NOMO-1 treated with dmso at 0.1 percent for 144 hours (cell line): ENCODE measurements at regions not wholly inside any gene's neighbourhood (a gene's known extent, or its start where the extent isn't known, plus 50 kb on each side); places are given as distances from the start of the nearest gene placed in this dataset.

Experiments used
- DNase-seq: peaks from one replicate; lab custom pipeline; 2025; ENCODE audit not compliant: unreplicated experiment; lab: John Stamatoyannopoulos, UW

DNA sequence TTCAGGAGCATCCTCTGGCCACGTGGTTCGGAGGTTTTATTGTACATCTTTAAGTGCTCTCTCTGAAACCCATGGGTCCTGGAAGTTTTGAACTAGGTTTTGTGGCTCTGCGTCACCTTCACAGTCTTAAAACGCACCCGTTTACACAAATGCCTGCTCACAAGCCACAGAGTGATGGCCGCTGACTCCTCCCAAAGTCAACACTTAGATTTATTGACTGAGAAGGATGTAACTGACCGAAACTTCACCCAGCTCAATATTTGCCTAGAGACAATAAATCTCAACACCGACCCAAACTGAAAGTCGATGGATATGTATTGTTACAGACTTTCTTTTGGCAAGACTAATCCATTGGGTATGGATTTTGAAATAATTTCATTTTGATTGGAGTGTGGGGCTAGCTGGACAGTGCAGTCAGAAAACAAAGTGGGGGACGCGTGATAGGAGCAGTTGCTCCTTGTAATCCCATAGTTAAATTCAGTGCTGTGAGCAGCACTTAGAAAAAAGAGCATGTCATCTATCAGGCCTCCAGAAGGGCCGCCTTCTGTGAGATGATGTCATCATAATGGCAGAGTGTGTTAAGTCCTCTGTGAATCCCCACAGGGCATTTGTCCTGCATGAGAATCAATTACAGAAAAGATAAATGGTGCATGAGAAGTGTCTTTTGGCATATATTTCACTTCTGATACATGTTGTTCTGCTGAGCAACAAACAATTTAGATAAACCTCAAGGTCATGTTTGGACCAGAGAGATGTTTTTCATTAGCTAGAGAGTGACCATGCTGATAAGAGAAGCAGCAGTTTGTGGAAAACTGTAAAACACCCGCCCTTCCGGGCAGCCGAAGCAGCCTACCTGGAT, 183.7 kb downstream of the INO80D start:
- DNase-seq: no peak

DNA sequence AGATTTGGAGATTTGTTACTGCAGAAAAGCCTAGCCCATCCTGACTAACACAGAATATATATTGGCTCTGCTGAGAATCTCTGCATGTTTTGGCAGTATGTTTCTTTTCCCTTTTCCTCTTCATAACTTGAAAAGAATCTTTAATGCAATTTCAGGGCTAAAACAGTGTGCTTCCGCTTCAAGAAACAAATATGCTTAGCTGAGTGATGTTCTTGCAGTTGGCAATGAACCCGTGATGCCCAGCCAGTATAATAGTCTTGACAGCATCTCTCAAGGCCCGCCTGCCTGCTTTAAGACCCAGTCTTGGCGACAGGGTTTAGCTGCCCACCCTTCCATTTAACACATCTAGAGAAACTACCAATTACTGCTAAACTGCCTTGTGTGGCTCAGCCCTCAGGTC, 184.5 kb downstream of the INO80D start:
- DNase-seq: no peak

DNA sequence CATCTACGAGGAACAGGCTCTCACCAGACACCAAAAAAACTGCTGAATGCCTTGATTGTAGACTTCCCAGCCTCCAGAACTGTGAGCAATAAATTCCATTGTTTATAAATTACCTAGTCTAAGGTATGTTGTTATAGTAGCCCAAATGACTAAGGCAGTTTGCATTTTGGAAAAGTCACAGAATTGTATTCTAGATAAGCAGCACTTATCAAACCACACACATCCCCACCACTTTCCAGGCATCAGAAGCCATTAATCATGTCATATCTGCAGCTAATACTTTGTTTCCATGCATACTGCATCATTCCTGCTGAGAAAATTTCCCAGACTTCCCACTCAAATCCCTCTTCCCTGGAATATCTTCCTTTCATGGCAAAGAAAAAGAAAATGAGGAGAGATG, 187.2 kb downstream of the INO80D start:
- DNase-seq: no peak

DNA sequence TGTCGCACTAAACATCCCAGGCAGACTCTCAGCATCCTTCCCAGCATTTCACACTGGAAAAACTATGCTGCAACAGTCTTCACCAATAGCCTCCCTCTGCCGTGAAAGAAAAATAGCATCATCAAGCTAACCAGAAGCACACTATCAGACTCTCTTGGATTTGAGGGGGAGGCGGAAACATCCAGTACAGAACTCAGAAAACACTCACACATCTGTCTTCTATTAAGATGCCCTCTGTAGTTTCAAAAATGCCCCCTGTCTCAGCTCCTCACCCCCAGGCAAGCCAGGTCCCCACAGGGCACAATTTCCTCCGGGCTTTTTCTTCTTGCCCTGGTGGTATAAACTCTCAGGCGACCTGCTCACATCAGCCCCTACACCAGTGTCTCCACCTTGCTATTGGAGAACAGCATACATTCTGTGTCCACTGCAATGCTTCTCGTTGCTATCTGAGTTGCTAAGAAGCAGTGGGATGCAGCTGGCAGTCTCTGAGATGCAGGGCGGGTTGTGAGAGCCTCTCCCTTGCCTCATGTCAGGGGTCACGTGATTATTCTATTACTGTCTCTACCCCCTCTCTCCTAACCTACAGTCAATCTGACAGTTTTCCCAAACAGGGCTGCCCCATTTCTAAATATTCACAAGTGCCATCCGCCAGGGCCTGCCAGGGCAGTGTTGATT, 189.9 kb downstream of the INO80D start:
- no peak for DNase-seq

DNA sequence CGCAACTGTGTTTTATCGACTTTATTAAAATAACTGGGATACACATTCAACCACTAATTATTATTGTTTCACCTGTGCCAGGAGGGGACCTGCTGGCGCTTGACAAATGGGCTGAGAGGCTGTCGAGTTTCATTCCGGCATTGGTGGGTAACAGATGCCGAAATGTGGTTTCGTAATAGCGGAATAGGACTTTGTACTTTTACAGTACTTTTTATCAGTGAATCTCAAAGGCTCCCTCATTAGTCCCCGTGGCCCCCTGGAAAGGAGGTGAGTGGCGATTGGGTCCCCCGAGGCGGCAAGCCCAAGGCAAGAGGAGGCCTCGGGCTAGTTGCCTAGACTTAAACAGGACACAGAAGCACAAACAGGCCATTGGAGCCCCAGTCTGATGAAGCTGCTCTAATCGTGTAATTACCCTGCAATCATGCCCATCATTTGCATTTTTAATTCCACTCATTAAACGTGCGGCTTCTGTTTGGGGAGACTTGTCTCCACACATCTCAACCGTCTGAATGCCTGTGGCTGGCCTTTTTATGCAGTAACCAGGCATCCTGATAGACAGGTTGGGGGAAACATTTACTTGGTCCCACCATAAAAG, 193.2 kb downstream of the INO80D start:
- no peak for DNase-seq

DNA sequence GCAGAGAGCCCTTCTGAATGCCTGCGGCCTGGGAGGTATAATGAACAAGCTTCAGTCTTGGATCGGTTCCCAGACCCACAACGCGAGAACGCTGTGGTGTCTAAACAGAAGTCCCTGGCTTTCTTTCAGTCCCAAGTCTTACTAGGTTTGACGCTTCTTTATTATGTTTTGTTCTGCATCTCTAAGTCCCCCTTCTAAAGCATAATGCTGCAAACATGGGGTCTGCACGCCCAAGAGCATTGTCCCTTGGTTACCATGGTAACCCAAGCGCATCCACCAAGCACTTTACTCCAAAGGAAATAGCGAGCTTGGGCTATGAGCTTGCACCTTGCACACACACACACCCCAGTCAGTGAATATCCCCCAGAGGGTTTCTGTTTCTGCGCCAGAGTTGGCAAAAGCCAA, 193.7 kb downstream of the INO80D start:
- no peak for DNase-seq

DNA sequence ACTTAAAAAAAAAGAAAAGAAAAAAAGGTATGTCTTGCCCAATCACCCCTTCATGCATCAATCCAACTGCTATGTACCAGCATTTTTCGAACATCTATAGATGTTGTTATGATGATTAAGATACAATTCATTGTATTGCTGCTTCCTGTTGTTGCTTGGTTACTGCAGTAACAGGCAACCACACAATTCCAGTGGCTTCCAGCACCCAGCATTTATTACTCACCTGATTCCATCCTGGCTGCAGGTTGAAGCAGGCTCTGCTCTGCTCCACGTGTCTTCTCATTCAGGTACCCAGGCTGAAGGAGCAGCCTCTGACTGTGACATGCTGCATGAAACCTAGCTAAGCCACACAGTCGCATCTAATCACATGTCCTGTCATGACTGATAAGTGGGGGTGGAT, 196.9 kb downstream of the INO80D start:
- no peak for DNase-seq

DNA sequence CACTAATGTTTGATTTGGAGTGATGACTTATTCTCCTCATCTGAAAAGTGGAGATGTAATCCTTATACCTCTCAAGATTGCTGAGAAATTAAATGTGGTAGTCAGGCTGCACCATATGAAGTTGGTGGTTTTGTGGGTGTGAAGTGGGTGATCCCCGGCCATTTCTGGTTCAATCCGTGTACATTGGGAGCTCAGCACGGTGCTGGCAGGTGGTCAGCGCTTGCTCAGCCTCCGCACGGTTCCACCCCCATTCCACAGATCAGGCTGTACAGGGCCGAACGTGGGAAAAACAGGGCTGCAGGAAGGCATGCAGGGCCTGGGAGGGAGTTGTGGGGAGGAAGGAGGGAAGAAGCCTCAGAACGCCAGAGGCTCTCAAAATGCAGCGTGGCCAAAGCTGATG, 198.3 kb downstream of the INO80D start:
- DNase-seq: no peak

DNA sequence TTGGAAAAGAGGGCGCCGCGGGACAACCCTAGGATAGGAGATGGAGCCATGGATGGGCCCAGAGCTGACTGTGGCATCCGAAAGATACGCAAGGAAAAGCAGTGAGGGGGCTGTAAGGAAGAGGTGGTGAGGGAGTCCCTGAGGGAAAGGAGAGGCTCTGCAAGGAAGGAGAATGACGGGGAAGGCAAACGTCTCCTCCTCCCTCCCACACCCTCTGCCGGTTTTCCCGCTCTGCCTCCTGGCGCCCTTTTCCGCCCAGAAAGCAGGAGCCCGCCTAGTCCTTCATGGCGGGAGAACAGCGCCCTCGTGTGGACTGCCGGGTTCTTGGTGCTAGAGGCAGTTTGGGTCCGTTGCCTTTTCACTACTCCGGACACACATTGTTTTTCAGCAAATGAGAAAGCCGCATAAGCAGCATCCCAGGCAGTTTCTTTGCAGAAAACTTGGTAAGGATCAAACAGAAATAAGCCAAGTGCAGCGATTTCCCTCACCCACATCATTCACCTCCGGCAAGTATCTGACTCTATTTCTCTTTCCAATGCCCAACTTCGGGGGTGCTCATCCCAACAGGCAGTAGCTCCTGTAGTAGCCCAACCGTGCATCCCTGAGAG, 200.4 kb downstream of the INO80D start:
- DNase-seq: peak; percentile 44

DNA sequence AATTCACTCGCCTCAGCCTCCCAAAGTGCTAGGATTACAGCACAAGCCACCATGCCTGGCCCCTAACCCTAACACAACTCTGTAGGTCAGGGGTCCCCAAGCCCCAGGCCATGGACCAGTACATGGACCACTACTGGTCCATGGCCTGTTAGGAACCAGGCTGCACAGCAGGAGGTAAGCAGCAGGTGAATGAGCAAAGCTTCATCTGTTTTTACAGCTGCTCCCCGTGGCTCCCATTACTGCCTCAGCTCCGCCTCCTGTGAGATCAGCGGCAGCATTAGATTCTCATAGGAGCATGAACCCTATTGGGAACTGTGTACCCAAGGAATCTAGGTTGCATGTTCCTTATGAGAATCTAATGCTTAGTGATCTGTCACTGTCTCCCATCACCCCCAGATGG, 201.7 kb downstream of the NRP2 start:
- no peak for DNase-seq

DNA sequence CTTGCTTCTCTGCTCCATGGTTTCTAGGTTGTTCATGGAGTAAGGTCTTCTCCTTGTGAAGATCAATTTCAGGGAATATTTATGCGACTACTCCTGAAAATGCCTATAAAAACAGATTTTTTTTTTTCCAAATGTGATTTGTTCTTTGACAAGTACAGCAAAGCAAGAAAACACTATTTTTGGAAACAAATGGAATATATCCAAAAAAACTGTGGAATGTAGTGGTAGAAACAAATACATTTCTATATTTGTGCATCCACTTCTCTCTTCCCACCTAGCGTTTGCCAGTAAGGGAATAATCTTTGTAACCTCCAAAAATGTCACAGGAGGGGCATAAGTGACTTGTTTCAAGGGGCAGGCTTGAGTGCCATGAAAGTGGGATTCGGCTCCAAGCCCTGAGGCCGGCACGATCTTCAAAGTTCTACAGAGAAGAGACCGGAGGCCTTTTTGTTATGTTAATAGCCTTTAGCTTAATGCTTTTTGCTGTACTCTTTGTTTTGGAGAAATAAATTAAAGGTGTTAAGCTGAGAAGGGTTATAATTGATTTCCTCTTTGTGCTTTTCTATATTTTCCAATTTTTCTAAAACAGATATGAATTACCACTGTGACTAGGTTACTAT, 200.6 kb downstream of the NRP2 start:
- no peak for DNase-seq

DNA sequence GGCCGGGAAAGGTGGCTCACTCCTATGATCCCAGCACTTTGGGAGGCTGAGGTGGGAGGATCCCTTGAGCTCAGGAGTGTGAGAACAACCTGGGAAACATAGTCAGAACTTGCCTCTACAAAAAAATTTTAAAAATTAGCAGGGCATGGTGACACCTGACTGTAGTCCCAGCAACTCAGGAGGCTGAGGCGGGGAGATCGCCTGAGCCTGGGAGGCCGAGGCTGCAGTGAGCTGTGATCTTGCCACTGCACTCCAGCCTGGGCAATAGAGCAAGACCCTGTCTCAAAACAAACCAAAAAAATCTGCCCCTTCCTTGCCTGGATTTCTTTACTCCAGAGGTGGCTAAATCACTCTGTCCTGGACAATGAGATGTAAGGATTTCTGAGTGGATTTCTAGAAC, 197.7 kb downstream of the NRP2 start:
- no peak for DNase-seq

DNA sequence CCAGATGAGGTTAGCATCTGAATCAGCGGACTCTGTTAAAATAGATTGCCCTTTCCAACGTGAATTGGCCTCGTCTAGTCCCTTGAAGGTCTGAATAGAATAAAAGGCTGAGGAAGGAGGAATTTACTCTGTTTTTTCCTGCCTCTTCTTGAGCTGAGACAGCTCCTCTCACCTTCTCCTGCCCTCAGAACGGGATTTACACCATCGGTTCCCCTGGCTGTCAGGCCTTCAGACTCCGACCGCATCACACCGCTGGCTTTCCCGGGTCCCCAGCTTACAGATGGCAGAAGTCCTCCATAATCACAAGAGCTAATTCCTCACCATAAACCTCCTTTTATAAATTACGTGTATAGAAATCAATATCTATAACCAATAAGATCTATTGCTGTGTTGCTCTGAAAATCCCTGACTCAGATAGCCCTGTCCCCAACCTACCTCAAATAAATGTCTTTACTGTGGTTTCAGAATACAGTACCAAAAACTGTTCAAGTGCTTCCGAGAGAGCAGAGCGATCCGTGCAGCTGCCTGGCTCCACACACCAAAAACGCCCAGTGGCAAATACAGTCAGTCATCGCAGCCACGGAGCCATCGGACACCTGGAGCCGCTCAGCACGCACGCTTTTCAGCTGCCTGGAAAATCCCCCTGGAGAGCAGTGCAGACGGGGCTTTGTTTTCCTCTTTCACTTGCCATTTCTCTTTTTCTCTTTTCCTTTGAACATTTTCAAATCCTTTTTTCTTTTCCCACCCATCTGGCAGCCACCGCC, 196.9 kb downstream of the NRP2 start:
- DNase-seq: no peak

DNA sequence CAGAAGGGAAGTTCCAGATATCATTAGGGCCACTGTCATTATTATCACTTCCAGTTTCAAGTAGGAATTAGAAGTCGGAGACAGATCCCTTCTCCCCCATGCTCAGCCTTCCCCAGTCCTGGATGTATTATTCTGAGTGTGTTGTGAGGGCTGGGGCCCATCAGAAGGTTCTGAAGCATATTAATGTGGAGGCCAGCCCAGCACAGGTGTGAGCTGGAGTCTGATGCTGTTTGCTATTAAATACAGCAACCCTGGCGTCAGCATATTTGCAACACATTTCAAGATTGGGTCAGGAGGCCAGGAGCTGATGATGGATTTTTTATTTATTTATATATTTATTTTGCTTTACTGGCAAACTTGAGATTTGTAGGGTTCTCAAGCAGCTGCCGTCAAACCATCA, 195.2 kb downstream of the NRP2 start:
- no peak for DNase-seq

DNA sequence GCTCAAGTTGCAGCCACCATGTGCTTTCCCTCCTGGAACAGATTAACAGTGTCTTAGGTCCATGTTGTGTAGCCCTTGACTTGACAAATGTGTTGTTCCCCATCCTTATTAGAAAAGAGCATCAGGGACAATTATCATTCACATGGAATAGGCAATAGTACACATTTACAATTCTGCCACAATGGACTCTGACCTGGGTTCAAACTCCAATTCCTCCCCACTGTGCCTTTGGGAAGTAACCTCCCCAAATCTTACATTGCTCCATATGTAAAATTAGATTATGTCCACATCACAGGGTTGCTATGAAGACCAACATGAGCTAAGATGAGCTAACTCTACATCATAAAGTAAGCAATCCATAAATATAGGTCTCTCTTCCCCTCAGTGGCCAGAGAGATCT, 193.8 kb downstream of the NRP2 start:
- no peak for DNase-seq

DNA sequence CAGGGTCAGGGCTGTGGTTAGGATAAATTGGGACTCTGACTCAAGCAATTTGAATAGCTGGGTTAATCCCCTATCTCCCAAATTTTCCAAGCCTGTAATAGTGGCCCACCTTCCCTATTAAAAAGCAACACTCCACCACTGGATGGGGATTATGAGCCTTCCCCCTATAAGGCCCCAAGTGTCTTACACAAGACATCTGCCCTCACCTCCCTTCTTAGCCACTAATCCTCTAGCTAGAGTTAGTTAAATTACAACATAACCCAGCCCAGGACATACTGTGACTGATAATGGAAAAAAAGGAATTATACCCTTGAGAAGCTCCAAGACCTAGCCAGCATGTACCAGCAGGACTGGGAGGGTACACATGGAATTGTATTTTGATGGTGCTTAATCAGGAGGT, 190.4 kb downstream of the NRP2 start:
- no peak for DNase-seq

DNA sequence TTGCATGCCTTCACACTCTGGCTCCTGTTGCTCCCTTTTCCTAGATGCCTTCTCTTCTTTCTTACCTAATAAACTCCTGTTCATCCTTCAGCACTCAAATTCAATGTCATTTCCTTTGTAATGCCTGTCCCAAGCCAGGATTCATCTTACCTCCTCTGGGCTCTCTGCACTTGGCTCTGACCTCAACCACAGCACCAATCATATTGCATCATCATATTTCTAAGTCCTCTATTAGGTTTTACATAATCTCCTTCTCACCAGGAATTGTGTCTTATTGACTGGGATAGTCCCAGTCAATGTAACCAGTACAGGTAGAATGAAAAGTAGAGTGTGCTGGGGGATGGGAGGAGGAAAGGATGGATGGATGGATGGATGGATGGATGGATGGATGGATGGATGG, 187.1 kb downstream of the NRP2 start:
- peak; percentile 13 for DNase-seq

DNA sequence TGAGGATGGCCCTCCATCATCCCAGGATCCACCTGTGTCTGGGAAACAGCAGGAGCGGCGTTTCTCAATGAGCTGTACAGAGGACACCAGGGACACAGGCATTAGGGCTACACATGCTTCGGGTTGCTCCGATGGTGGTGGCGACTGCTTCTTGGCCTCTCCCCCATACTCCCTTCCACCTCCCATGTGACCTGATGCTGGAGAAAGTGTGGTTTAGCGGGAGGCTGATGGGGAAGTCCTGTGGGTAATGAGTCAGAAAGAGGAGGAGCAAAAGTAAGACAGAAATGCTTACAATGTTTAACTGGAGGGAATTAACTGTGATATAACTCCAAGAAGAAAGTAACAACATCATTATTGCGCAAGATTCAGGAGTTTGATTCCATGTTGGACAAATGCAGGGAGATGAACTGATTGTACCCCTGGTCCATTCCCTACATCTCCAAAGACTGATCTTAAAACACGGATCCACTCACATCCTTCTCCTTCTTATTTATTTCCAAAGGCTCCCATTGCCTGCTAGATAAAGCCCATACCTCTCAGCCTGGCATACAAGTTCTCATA, 186.6 kb downstream of the NRP2 start:
- peak; percentile 81 for DNase-seq

DNA sequence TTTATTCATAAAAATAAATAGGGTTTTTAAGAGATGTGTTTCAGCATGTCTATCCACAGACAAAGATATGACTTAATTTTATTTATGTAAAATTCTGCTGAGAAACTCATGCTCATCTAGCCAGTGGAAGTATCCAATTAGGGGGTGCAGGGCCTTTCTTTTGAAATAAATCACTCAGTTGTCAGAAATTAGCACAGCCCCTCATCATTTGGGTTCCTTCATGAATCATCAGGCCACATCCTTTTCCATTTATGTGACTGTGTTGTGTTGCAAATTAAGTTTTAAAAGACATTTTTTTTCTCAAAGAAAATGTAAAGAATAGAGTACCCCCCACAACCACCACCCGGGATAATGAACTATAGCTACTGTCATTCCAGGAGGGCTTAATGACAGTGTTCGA, 185.8 kb downstream of the NRP2 start:
- peak; percentile 9 for DNase-seq

DNA sequence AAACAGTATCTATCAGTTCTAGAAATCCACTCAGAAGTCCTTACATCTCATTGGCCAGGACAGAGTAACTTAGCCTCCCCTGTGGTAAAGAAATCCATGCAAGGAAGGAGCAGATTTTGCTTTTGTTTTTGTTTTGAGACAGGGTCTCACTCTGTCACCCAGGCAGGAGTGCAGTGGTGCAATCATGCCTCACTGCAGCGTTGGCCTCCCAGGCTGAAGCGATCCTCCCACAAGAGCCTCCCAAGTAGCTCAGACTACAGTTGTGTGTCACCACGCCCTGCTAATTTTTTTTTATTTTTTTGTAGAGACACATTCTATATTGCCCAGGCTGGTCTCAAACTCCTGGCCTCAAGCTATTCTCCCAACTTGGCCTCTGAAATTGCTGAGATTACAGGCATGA, 185.1 kb downstream of the NRP2 start:
- no peak for DNase-seq
